Suprapubic skin (tissue), 4 donors: ENCODE measurements at regions not wholly inside any gene's neighbourhood (a gene's known extent, or its start where the extent isn't known, plus 50 kb on each side); places are given as distances from the start of the nearest gene placed in this dataset.

ENCODE experiments used
- DNase-seq, 2 donors: peaks; one replicate each; pipeline ENCODE4 v3.0.0-alpha.2; 2019; ENCODE audit warnings: low spot score in 2 of 2
- H3K27ac ChIP-seq: fragments of 200-600 bp; sonication (generic); one replicate; pipeline ENCODE4 v1.5.1; 2019
- H3K27me3 ChIP-seq: fragments of 200-600 bp; sonication (generic); one replicate; pipeline ENCODE4 v1.5.1; 2019
- H3K36me3 ChIP-seq: fragments of 200-600 bp; sonication (generic); one replicate; pipeline ENCODE4 v1.5.1; 2019
- H3K4me1 ChIP-seq: fragments of 200-600 bp; sonication (generic); one replicate; pipeline ENCODE4 v1.5.1; 2019
- H3K4me3 ChIP-seq: fragments of 200-600 bp; sonication (generic); one replicate; pipeline ENCODE4 v1.5.1; 2019; ENCODE audit warnings: mild to moderate bottlenecking
- H3K9me3 ChIP-seq: fragments of 200-600 bp; sonication (generic); one replicate; pipeline ENCODE4 v1.5.1; 2019
- CTCF ChIP-seq, 2 donors: fragments of 200-600 bp in 1 of 2; fragments of 450-650 bp in 1 of 2; sonication (generic) in 1 of 2; IDR thresholded peaks; one replicate each; pipeline ENCODE4 v1.5.1; 2016 to 2019; ENCODE audit warnings: antibody characterized with exemption in 2 of 2, mild to moderate bottlenecking in 1 of 2, moderate library complexity in 1 of 2
- EP300 ChIP-seq: sonication (generic); formaldehyde crosslinking; IDR thresholded peaks from one replicate; pipeline ENCODE4 v1.6.1; 2017; ENCODE audit warnings: antibody characterized with exemption
- POLR2A ChIP-seq, 2 donors: fragments of 450-650 bp; IDR thresholded peaks; one replicate each; pipeline ENCODE4 v1.6.1; 2017; ENCODE audit warnings: antibody characterized with exemption in 2 of 2, mild to moderate bottlenecking in 2 of 2, moderate library complexity in 2 of 2
- POLR2AphosphoS5 ChIP-seq, 3 donors: sonication (generic); formaldehyde crosslinking; IDR thresholded peaks; one replicate each; pipeline ENCODE4 v1.6.1; 2017; ENCODE audit warnings: antibody characterized with exemption in 3 of 3
- WGBS: methylation state at CpG from one replicate; pipeline ENCODE4 v1.1.5; 2018; 5-methylcytosine and 5-hydroxymethylcytosine counted together

DNA sequence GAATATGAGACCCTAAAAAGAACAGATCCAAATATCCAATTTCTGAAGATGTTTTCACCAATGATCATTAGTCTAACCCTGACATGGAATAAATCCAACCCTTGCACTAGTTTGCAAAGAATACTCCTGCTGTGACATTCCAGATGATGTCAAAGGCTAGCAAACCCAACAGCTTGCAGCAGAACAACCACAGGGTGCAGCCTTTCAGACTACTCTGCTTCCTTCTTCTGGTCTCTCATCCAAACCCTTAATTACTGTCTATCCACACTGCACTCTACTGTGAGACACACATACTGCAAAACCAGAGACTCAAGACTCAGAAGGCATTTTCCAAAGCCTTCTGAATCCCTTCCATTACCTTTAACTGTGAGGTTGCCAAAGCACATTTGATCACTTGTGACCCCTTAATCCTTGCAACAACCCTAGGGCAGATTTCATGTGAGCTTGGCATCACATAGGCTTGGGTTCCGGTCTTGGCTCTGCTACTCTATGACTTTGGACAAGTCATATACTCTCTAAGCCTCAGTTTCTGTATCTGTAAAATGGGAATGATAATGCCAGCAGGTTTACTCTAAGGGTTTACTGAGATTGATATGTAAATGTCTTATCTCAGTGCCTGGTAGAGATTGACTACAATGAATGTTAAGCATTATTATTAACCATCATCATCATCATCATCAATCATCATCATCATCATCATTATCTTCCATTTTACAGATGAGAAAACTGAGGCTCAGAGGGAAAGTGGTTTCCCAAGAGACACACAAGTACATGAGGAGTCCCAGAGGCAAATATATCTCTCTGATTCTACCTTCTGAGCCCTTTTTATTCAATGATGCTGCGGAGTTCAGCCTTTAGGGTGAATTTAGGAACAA is 94.5 kb downstream of the SYF2 start:
- H3K4me1 ChIP-seq, result peaks cover 16% of the 10 kb centered on the region
- WGBS, result 98% methylated on average over 2 of the region's 2 CpGs
- H3K27ac ChIP-seq, result no peak overlapping the region
- no peak overlapping the region for H3K4me3 ChIP-seq
- peaks cover 8% of the 10 kb centered on the region for H3K27me3 ChIP-seq
- H3K9me3 ChIP-seq, result no peaks in the 10 kb centered on the region
- no peaks in the 10 kb centered on the region for H3K36me3 ChIP-seq
- TF ChIP-seq EP300, result no peak
- TF ChIP-seq POLR2A (IDR thresholded peaks at IDR 0.05), result no peak
- no peak for TF ChIP-seq POLR2AphosphoS5 (IDR thresholded peaks at IDR 0.05)
- no peak for TF ChIP-seq CTCF (IDR thresholded peaks at IDR 0.05)
- DNase-seq, result no peak

- DNase-seq, result no peak
- TF ChIP-seq POLR2A (IDR thresholded peaks at IDR 0.05) (no peak), CTCF (IDR thresholded peaks at IDR 0.05) (no peak), EP300 (no peak), POLR2AphosphoS5 (IDR thresholded peaks at IDR 0.05) (no peak)
- Histone ChIP-seq H3K27me3 (peaks cover 8% of the 10 kb centered on the region), H3K9me3 (no peaks in the 10 kb centered on the region), H3K36me3 (no peaks in the 10 kb centered on the region), H3K4me1 (peaks cover 16% of the 10 kb centered on the region), H3K27ac (no peak overlapping the region), H3K4me3 (no peak overlapping the region)
- 27% methylated on average over 1 of the region's 1 CpG for WGBS
Observed at GRCh38 chr1:25137106-25137505, 95.2 kb downstream of the SYF2 start.

DNA sequence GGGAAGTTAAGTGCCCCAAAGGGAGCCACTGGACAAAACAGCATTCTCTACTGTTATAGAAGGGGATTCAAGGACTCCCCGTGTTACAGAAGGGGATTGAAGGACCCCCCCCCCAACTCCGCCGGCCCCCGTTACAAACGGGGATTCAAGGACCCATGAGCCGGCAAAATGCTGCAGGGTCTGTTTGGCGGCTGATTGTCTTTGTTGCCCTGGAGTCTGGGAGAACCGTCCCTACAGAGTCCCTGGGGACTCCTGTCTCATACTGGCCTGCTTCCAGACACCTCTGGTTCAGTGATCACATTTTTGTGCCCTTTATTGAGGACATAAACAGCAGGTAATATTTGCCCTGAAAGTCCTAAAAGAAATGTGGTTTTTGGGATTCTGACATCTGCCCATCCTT is 96.4 kb downstream of the SYF2 start:
- Histone ChIP-seq H3K4me3 (no peak overlapping the region), H3K4me1 (peaks cover 16% of the 10 kb centered on the region), H3K27me3 (peaks cover 8% of the 10 kb centered on the region), H3K36me3 (no peaks in the 10 kb centered on the region), H3K9me3 (no peaks in the 10 kb centered on the region), H3K27ac (no peak overlapping the region)
- 68% methylated on average over 8 of the region's 8 CpGs for WGBS
- no peak for DNase-seq
- no peak for TF ChIP-seq EP300
- no peak for TF ChIP-seq POLR2A (IDR thresholded peaks at IDR 0.05)
- TF ChIP-seq CTCF (IDR thresholded peaks at IDR 0.05), result no peak
- TF ChIP-seq POLR2AphosphoS5 (IDR thresholded peaks at IDR 0.05), result no peak

GRCh38 chr1:25134801-25135461 is 97.4 kb downstream of the SYF2 start:
- peaks cover 12% of the 10 kb centered on the region for H3K4me1 ChIP-seq
- H3K36me3 ChIP-seq, result no peaks in the 10 kb centered on the region
- H3K4me3 ChIP-seq, result no peak overlapping the region
- TF ChIP-seq EP300, result no peak
- no peak for TF ChIP-seq POLR2A (IDR thresholded peaks at IDR 0.05)
- no peak for TF ChIP-seq POLR2AphosphoS5 (IDR thresholded peaks at IDR 0.05)
- no peak for TF ChIP-seq CTCF (IDR thresholded peaks at IDR 0.05)
- H3K27me3 ChIP-seq, result peaks cover 8% of the 10 kb centered on the region
- no peaks in the 10 kb centered on the region for H3K9me3 ChIP-seq
- no peak overlapping the region for H3K27ac ChIP-seq
- whole genome bisulfite sequencing, result 70% methylated on average over 7 of the region's 7 CpGs
- DNase-seq, result no peak

DNA sequence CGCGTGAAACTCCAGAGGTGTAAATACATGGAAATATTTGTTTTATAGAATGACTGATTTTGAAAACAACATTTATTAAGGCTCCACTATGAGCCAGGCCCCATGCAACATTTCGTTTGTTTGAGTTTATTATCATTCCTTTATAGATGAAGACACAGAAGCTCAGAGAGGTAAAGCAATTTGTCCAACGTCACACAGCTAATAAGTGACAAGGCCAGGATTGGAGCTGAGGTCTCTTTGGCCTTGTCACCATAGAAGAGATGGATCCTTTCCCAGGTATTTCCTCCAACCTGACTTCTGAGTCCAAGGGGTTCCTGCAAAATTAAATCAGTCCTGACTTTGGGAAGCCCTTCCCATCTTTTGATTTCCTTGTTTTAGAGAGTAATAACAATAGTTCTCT is 98.0 kb downstream of the SYF2 start:
- Histone ChIP-seq H3K9me3 (no peaks in the 10 kb centered on the region), H3K27me3 (peaks cover 4% of the 10 kb centered on the region), H3K4me3 (no peak overlapping the region), H3K4me1 (peaks cover 11% of the 10 kb centered on the region), H3K27ac (no peak overlapping the region), H3K36me3 (no peaks in the 10 kb centered on the region)
- no peak for DNase-seq
- WGBS, result 85% methylated on average over 4 of the region's 4 CpGs
- TF ChIP-seq POLR2A (IDR thresholded peaks at IDR 0.05) (no peak), POLR2AphosphoS5 (IDR thresholded peaks at IDR 0.05) (no peak), EP300 (no peak), CTCF (IDR thresholded peaks at IDR 0.05) (no peak)
